Colonic mucosa (tissue), 4 donors: ENCODE measurements at regions not wholly inside any gene's neighbourhood (a gene's known extent, or its start where the extent isn't known, plus 50 kb on each side); places are given as distances from the start of the nearest gene placed in this dataset.

Source experiments
- DNase-seq: peaks from one replicate; pipeline ENCODE4 v3.0.0-alpha.2; 2020
- H3K27ac ChIP-seq: fragments of 200-600 bp; one replicate; pipeline ENCODE4 v1.8.0; 2021
- H3K27me3 ChIP-seq: fragments of 200-600 bp; one replicate; pipeline ENCODE4 v1.8.0; 2021
- H3K36me3 ChIP-seq: fragments of 200-600 bp; one replicate; pipeline ENCODE4 v1.8.0; 2021
- H3K4me1 ChIP-seq: fragments of 200-600 bp; one replicate; pipeline ENCODE4 v1.8.0; 2021; ENCODE audit warnings: mild to moderate bottlenecking
- H3K4me3 ChIP-seq: fragments of 200-600 bp; one replicate; pipeline ENCODE4 v1.8.0; 2021
- H3K9ac ChIP-seq, 2 donors: one replicate each; pipeline ENCODE4 v1.7.0; 2013; ENCODE audit warnings: control low read depth in 2 of 2, low read depth in 2 of 2, low read length in 2 of 2
- H3K9me3 ChIP-seq: fragments of 200-600 bp; one replicate; pipeline ENCODE4 v1.8.0; 2021
- CTCF ChIP-seq: fragments of 200-600 bp; IDR thresholded peaks from one replicate; pipeline ENCODE4 v1.8.0; 2022; ENCODE audit warnings: antibody characterized with exemption, mild to moderate bottlenecking
- intact Hi-C: fragments of 100-400 bp; cut with DNase I; formaldehyde crosslinking; loops from one replicate; pipeline ENCODE4 v1.14.1; 2022
- donor health status: healthy.
- donor health status: DM: no; HTN: no; CAD: no.
- donor health status: DM: no; HTN: no; CAD: no.

DNA sequence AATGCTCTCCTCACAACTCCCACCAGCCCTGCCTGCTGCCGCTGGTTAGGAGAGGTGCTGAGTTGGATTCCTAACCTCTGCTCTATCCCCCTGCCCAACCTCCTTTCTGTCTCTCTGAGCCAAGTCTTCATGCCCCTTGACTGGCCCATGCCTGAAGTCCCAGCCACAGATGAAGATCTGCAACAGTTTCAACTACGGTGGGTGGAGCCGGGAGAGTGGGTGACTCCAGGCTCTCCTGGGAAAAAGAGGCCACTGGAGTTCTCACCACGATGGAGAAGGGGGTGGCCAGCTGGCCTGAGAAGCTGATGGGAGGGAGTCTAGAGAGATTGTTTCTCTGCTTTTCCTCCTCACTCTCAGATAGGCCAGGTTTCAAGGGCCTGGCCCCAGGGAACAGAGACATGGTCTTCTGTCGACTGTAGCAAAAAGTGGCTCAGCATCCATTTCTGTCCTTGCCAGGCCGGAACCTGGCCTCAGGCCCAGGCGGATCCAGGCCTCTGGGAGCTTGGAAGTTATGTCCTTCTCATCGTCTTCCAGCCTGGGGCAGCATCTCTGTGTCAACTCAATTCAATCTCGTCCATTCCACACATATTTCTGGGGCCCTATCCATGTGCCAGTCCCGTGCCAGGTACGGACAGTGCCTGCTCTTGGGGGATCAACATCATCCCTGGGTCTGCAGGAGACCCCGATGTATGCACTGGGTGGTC, 75.3 kb downstream of the INHBB start:
- DNase-seq: no peak
- Histone ChIP-seq H3K36me3 (no peaks in the 10 kb centered on the region), H3K9me3 (no peaks in the 10 kb centered on the region), H3K4me1 (no peaks in the 10 kb centered on the region), H3K27ac (no peak overlapping the region), H3K27me3 (no peaks in the 10 kb centered on the region), H3K4me3 (no peak overlapping the region), H3K9ac (no peak overlapping the region)
- intact Hi-C loops: no loop called here
- TF ChIP-seq CTCF: no peak

GRCh38 chr2:120421830-120422175, 75.9 kb downstream of the INHBB start:
- no peaks in the 10 kb centered on the region for H3K4me1 ChIP-seq
- no peak overlapping the region for H3K9ac ChIP-seq
- no peak for TF ChIP-seq CTCF
- no peak overlapping the region for H3K4me3 ChIP-seq
- H3K36me3 ChIP-seq: no peaks in the 10 kb centered on the region
- intact Hi-C loops: no loop called here
- DNase-seq: no peak
- H3K27me3 ChIP-seq: no peaks in the 10 kb centered on the region
- H3K27ac ChIP-seq: no peak overlapping the region
- H3K9me3 ChIP-seq: no peaks in the 10 kb centered on the region

DNA sequence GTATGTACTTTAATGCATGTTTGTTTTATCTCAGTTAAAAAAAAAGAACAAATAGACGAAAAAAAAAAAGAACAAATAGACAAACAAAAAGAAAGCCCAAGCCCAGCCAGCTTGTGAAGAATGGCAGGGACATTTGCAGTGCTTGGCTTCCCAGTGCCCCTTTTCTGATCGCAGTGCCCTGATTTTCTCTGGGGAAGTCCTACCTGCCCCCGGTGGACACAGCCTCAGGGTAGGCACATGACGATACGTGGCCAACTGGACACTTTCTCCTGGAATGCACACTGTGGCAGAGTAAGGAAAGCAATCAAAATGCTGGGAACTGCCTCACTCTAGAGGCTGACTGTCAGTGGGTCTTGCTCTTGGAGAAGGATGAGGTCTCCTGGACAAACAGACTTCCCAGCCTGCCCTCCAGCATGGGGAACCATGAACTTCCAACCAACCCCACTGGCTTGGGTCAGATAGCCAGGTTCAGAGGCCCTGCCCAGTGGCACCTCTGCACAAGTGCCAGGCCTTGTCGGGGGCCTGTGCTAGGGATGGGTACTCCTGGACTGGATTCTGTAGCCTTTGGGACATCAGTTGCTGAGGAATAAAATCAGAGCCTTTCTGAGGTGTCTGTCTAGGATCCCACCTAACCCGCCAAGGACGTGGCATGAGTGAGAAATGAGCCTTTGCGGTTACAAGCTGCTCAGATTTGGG, 76.7 kb downstream of the INHBB start:
- H3K4me1 ChIP-seq: no peaks in the 10 kb centered on the region
- no peak overlapping the region for H3K9ac ChIP-seq
- TF ChIP-seq CTCF: no peak
- H3K4me3 ChIP-seq: no peak overlapping the region
- DNase-seq: no peak
- intact Hi-C loops: no loop called here
- H3K36me3 ChIP-seq: no peaks in the 10 kb centered on the region
- no peak overlapping the region for H3K27ac ChIP-seq
- no peaks in the 10 kb centered on the region for H3K9me3 ChIP-seq
- no peaks in the 10 kb centered on the region for H3K27me3 ChIP-seq

DNA sequence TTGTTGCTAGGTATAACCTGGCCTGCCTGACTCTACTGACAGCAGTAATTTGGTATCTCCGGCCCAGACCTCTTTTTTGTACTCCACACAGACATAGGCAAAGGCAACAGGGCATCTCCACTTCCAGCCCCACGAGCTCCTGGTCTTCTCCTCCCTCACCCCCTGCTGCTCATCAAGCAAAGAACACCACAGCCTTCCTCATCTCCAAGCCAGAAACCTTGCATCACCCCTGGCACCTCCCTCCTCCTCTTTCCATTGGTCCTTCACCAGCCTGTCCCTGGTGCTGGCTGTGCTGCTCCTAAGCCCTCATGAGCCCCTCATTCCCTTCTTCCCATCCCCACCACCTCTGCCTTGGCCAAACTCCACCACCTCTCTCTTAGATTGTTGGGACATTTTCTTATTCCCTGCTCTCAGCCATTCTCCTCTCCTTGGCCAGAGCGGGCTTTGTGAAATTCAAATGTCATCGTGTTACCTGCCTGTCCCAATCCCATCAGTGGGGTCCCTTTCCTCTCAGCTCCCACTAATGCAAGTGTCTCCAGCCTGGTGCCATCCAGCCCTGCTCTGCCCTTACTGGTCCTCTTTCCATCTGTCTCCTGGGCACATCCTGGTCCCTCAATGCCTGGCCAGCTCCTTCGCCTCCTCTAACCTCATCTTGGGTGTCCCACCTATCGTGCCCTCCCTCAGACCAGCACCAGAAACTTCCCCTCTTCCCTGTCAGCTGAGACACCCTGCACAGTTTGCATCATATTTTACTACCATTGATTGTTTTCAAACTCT, 77.4 kb downstream of the INHBB start:
- Histone ChIP-seq H3K9ac (no peak overlapping the region), H3K27me3 (no peaks in the 10 kb centered on the region), H3K27ac (no peak overlapping the region), H3K9me3 (no peaks in the 10 kb centered on the region), H3K4me3 (no peak overlapping the region), H3K4me1 (no peaks in the 10 kb centered on the region), H3K36me3 (no peaks in the 10 kb centered on the region)
- intact Hi-C loops: no loop called here
- no peak for TF ChIP-seq CTCF
- DNase-seq: no peak

DNA sequence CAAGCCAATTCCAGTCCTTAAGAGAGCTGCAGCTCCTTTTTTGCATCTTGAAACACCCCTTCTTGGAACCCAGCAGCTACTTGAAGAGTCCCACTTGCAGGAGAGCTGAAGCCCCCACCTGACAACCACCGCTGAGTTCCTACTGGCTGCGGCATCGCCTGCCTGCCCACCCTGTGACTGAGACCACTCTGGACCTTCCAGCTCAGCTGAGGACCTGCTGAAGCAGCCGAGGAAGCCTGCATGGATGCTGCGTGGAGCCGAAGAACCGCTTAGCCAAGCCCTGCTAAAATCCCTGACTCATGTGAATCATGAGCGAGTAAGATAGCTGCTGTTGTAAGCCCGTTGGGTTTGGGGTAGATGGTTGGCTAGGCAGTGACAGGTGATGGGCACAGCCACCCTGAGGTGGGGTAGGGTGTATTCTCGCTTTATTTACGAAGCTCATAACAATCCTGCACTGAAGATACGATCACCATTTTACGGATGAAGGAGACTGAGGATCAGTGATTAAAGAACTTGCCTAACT, 78.4 kb downstream of the INHBB start:
- no peak overlapping the region for H3K27ac ChIP-seq
- intact Hi-C loops: no loop called here
- no peak for DNase-seq
- H3K4me1 ChIP-seq: no peaks in the 10 kb centered on the region
- H3K36me3 ChIP-seq: no peaks in the 10 kb centered on the region
- no peak overlapping the region for H3K4me3 ChIP-seq
- no peaks in the 10 kb centered on the region for H3K27me3 ChIP-seq
- H3K9me3 ChIP-seq: no peaks in the 10 kb centered on the region
- no peak for TF ChIP-seq CTCF
- no peak overlapping the region for H3K9ac ChIP-seq
